GM18520 (cell line): ENCODE measurements at regions not wholly inside any gene's neighbourhood (a gene's known extent, or its start where the extent isn't known, plus 50 kb on each side); places are given as distances from the start of the nearest gene placed in this dataset.
"Not testable (repeated sequence)": the region's sequence is repeated elsewhere in the genome, so short reads cannot be mapped to it uniquely, and the experiment has no call there.

Experiments
- ATAC-seq: cut with Tn5 transposase; IDR thresholded peaks from one replicate; pipeline ENCODE4 v1.9.1; 2021; ENCODE audit not compliant: unreplicated experiment

DNA sequence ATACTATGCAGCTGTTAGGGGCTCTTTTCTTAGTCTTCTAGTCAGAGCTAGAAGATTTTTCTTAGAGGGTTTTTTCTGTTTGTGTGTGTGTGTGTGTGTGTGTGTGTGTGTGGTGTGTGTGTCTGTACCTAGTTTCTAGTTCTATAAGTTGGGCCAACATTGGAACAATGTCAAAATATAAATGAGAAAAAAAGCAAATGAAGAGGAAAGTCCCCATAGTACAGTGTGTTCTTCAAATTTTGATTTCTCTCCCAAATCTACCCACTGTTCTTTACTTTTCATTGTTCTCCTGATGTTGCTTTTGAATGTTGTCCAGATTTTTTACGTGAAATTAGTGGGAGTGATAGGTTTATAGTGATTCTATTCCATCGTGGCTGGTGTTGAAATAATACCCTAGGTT lies 2153.4 kb upstream of the RAG2 start:
- no peak for ATAC-seq

DNA sequence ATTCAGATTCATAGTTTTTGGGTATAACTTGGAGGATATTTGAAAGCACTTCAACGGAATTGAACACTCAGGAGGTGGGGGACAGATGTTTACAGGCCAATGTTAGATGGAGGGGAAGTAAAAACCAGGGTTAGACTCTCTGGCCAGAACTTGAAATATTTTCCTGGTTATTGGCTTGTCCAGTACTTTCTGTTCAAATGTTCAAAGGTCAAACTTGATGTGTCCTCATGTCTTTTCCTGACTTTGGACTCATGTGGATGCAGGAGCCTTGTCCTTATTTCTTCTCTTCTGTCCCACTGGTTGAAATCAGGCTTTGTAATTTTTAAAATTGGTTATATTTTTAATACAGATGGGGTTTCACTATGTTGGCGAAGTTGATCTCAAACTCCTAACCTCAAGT lies 2148.5 kb upstream of the RAG2 start:
- ATAC-seq, result not testable (repeated sequence)

DNA sequence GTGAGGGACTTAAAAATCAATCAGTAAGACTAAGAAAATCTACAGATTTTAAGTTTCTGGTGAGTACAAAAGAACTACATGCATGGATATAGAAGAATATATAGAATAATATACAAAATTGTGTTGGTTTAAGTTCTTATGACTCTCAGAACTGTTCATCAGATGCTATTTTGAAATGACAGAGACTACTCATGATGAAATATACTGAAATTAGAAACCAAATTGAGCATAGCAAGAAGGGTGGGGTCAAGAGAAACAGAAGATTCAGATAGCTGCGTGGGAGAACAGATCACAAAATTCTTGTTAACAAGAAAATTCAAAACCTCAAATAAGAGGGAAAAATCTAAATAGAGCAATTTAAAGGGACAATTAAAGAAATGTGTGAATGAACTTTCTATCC lies 2125.3 kb upstream of the RAG2 start:
- no peak for ATAC-seq

DNA sequence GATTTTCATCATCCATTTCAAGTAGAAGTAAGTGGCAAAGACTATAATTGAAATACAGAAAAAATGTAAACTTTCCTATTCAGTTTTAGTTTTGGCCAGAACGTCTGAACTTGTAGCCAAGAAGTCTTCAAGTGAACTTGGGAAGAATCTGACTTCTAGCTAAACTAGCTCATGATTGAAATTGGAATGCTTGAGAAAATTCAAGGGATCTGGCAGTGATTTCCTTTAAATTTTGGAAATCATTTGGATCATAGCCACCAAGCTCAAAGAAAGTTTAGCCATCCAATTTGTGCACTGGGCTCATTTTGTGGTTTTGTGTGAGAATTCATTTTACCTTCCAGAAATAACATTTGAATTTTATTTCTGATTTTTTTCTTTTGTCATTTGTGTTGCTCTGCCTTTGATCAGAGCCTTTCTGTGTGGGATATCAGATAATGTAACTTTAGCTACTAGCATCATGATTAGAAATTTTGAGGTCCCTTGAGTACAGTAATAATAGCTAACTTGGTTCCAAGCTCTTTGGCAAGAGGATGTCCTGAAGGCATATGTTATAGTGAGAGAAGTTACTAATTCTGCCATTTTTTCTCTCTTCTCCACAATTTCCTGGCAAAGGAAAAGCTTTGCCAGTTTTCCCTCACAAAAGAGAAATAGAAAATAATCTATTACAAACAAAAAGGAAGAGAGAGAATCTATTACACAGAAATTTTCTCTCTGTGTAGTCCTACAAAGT lies 2123.7 kb upstream of the RAG2 start:
- no peak for ATAC-seq

DNA sequence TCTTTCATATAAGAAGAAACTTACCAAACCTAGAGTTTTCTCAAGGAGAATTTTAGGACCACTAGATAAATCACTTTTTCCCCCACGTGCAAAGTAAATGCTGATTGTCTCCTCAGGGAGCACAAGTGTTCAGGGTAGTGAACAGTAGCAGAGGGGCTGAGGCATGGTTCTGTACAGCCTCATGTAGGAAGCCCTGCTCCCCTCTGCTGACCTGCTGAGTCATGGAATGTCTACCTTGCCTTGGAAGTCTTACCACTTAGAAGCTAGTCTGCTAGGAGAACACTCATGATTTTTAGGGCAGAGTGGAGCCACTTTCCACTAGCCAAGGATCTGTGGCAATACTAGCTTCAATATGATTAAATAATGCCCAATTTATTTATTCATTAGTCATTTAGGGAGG lies 2120.6 kb upstream of the RAG2 start:
- no peak for ATAC-seq

DNA sequence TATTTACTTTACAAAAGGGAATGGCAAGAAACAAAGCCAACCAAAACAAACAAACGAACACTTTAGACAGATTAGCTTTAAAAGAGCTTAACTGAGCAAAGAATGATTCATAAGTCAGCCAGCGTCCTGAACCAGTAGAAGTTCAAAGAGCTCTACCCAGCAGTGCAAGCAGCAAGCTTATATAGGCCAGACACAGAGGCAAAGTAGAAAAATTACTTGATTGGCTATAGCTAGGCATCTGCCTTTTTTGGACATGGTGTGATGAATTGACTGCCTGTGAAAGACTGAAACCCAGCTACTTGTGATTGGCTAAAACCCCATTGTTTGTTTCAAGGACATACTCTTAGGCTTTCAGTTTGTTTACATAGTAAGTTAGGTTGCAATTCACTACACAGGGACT lies 2120.0 kb upstream of the RAG2 start:
- no peak for ATAC-seq

DNA sequence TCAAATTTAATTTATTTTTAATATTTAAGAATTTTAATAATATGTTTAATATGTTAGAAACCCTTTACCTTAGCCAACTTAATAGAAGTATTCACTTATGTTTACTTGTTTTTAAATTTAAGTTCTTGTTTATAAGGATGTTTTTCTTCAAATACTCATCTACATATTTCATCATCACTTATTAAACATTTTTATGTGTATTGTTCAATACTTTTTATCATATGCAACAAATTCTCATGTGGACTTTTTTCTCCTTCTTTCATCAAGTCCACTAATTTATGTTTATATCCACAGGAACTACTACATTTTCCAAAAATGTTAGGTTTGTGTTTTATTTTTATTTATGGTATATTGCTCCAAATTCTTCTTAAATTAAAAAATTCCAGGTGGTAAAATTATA lies 2113.1 kb upstream of the RAG2 start:
- no peak for ATAC-seq

DNA sequence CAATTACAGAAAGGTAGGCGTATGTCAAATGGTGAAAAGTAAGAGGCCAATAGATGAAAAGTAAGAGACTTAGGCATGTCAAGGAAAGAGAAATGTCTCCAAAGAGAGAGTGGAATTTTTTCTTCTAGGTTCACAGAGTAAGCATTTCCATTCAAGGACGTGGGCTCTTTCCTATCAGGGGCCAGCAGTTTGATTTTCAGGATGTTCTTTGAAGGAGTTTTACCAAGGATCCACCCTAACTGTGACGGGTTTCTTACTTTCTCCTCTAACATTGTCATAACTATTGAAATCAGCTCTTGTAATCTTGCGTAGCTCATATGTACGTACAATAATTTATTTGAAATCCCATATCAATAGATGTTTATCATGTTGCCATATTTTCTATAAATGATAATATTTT lies 2112.2 kb upstream of the RAG2 start:
- ATAC-seq, result no peak

DNA sequence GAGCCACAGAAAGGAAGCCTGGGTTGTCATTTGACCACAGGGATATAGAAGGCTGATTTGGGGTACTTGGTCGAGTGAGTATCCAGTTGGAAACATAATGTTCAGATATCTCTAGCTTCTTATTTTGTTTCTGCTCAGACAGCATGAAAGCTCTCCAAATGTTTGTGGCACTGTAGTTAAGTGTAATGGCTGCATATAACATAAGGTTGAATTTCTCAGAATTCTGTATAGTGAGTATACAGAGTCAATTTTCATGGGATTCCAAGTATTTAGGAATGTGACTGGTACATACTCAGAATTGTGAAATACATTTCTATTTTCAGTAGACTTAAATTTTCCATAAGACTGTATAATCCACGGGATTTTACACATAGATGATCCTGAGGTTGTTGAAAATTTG lies 2102.1 kb upstream of the RAG2 start:
- ATAC-seq, result no peak

DNA sequence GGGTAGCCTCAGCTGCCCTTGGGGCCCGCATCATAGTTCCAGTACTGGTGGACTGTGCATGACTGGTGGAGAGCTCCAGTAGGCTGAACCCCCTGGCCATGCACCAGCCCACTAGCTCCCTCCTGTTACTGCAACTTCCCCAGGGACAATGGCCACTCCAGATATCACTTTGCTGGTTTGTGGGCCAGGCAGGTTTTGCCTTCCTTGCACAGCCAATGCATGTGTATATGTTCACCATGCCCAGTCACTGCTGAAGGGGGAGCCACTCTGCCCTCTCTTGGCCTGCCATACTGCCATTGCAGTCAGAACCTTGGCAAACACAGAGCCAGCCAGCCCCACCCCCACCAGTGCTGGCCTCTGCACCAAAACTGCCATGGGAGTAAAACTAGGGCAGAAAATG lies 2095.3 kb upstream of the RAG2 start:
- no peak for ATAC-seq

DNA sequence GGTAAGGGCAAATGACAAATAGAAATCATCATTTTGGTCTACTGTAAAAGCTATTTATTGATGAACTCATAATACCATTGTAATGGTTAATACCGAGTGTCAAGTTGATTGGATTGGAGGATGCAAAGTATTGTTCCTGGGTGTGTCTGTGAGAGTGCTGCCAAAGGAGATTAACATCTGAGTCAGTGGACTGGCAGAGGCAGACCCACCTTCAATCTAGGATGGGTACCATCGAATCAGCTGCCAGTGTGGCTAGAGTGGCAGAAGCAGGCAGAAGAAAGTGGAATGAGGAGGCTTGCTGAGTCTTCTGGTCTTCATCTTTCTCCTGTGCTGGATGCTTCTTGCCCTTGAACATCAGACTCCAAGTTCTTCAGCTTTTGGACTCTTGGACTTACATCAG lies 2092.2 kb upstream of the RAG2 start:
- ATAC-seq, result not testable (repeated sequence)

DNA sequence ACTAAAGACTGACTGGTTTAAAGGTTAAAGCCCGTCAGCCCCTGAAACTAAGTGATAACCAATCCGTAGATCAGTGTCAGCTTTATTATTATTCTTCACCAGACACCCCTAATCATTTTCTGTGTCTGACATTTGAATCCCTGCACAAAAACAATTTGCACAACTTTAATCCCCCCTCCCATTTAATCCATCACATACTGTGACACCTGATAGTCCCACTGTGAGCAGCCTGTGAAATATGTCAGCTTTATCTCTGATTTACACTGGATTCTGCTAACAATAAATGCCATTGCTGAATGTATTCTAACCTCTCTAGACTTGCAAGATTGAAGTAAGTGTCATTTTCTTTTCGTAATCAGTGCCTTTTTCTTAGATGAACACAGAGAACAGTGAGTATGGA lies 2089.0 kb upstream of the RAG2 start:
- ATAC-seq, result no peak

DNA sequence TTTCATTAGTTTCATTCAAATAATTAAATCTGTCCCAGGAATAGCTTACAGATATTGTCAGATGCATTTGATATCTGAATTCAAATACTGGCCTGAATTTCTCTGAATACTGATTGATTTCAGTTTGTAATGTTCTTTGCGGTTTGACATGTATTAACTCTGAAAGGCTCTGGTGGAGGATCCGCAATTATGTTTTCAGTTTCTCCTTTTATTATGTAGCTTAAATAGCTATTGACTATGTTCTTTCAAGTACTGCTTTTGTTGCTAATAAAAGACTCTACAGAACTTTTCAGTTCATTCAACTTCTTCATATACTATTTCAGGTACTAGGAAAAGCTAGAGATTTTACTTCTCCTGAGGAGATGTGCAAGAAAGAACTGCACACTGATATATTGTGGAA lies 2085.4 kb upstream of the RAG2 start:
- no peak for ATAC-seq

DNA sequence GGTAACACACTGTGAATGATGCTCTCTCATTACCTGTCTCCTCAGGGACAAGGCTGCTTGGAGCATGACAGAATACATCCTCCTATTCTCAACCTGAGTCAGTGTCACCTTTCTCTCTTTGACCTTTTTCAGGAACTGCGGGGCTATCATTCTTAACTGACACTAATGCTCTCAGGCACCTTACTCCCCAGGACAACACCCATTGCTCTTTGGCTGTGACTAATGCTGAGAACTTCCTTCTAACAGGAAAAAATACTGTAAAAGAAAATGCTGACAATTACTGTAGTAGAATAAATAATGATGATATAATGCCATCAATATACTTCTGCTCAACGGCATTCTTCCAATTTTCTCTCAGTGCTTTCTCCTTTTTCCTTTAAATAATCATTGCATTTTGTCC lies 2082.7 kb upstream of the RAG2 start:
- ATAC-seq, result no peak

DNA sequence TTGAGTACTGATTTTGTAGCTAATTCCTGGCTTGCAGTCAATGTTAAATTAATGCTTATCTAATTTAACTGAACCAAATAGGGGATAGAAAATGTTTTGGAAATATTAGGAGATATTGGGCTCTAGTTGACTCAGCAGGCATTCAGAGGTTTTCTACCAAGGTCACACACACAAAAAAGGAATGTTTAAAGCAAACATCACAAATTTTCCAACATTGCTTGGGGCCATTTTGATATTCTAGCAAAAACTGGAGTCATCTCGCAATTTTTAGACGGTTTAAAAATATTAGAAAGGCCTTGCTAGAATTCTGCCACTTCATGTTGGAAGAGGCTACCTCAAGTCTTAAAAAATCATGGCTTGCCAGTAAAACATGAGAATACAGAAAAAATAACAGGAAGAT lies 2082.1 kb upstream of the RAG2 start:
- no peak for ATAC-seq

DNA sequence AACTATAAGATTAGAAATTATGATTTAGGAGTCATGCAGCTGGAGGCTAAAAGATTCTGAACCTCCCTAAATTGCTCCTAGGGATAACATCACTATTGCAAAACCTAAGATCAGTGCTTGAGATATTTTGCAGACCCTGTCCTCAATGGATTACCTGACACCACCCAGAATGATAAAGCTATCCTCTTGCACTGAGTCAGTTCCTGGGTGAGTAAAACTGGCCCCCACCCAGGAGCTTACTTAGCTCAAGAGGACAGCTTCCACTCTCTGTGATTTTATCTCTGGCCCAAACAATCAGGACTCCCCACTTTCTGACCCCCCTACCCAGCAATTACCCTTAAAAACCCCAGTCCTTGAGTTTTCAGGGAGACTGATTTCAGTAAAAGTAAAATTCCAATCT lies 2074.4 kb upstream of the RAG2 start:
- no peak for ATAC-seq

DNA sequence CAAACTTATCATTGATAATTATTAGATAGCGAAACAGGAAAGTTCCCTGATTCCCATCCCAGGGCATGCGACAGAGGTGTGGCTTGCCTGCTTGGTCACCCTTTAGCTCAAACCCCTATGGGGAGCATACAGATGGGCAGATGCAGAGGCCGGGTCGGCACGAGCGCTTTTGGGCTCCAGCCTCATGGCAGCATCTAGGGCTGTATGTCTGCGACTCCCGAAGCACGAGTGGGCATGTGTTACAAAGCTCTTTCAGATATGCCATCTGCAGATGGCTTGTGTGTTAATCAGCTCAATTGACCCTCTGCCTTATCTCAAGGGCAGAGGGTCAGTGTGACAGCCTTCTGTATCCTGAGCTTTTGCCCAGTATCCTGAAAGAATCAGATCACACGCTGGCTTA lies 2069.3 kb upstream of the RAG2 start:
- ATAC-seq, result no peak

DNA sequence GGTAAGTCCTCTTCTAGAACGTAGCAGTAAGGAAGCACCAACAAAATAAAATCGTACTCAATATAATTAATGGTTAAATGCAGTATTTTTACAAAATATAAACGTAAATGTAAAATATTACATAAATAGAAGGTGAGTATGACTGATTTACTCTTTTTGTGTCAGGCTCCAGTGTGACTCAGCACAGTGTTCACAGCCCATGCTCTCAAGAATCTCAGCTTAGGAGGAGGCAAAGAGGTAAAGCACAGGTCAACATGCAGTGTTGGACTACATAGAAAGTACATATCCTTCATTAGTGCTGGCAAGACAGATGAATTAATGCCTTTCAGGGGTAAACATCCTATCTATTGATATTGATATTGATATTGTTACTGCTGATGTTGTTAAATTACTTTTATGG lies 2050.6 kb upstream of the RAG2 start:
- ATAC-seq, result no peak

DNA sequence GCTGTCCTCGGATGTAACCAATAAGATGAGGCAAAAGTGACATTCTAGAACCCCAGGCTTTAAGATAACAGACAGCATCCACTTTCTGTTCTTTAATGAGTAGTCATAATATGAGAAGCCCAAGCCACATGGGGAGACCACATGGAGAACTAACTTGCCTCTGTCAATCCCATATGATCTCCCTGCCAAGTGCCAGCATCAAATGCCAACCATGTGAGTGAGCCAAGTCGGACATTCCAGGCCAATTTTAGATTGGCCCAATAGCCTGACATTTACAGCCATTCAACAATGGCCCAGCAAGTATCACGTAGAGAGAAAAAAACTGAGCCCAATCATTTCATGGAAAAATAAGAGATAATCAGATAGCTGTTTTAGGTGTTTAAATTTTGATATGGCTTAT lies 2048.3 kb upstream of the RAG2 start:
- no peak for ATAC-seq

DNA sequence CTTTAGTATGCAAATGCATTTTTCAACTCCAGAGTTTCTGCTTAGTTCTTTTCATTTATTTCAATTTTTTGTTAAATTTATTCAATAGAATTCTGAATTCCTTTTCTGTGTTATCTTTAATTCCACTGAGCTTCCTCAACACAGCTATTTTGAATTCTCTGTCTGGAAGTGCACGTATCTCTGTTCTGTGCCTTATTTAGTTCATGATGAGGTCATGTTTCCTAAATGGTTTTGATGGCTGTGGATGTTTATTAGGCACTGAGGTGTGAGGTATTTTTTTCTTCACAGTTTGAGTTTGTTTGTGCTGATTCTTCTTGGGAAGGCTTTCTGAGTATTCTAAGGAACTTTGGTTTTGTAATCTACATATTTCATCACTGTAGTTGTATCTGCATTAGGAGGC lies 2042.8 kb upstream of the RAG2 start:
- ATAC-seq, result no peak

DNA sequence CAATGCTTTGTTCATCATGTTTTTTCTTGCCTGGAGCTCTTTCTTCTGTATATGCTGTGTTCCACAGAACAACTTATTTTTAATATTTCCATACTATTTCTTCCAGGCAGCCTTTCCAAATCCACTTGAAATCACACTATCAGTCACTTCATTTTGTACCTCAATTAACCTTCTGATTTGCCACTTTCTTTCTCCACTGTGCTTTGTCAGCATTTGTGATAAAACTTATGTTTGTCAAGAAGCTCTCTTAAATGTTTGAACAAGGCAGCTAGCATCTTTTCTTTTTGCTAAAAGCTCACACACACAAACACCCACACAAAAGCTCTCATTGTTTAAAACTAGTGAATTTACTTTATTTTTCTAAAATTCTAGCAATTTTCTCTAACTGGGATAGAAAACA lies 2014.7 kb upstream of the RAG2 start:
- no peak for ATAC-seq

DNA sequence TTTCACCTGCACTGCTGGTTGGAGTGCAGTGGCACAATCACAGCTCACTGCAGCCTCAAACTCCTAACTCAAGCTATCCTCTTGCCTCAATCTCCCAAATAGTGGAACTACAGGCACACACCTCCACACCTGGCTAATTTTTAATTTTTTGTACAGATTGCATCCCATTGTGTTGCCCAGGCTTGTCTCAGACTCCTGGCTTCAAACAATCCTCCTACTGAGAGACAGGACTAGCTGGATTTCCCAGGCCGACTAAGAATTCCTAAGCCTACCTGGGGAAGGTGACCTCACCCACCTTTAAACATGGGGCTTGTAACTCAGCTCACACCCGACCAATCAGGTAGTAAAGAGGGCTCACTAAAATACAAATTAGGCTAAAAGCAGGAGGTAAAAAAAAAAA lies 2003.3 kb upstream of the RAG2 start:
- not testable (repeated sequence) for ATAC-seq

DNA sequence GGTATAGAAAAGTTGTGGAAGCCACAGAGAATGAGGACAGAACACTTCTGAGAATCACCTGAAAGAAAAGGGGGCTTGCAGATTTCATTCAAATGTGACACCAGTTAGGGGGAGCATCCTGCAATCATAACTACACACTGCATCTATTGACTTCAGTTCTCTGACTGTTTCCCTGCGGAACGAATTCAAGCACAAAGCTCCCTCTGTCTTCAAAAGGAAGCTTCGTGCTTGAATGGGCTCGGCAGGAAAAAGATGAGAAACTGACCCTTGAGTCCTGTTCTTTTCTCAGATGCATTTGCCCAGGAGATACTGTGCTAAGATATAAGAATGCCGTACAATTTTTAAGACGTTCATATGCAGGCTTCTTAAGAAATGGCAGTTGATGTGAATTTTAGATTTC lies 2000.4 kb upstream of the RAG2 start:
- no peak for ATAC-seq
